Mesothelial cell of epicardium (in vitro differentiated cells): ENCODE measurements at regions not wholly inside any gene's neighbourhood (a gene's known extent, or its start where the extent isn't known, plus 50 kb on each side); places are given as distances from the start of the nearest gene placed in this dataset.
A peak's percentile ranks its signal among the peaks of the same experiment; 100 is the strongest.

Source experiments
- DNase-seq, 2 experiments: peaks; one replicate each; pipeline ENCODE4 v3.0.0; 2021; ENCODE audit warnings: low spot score in 2 of 2; ENCODE audit not compliant: unreplicated experiment in 2 of 2
- H3K27ac Mint-ChIP-seq: 2 replicates; pipeline ENCODE4 v1.8.0; 2021; ENCODE audit warnings: mixed read lengths
- H3K27me3 Mint-ChIP-seq: 2 replicates; pipeline ENCODE4 v1.8.0; 2021; ENCODE audit warnings: low read depth, mixed read lengths
- H3K36me3 Mint-ChIP-seq: 2 replicates; pipeline ENCODE4 v1.8.0; 2021; ENCODE audit warnings: mixed read lengths
- H3K4me1 Mint-ChIP-seq: 2 replicates; pipeline ENCODE4 v1.8.0; 2021; ENCODE audit warnings: mixed read lengths
- H3K4me3 Mint-ChIP-seq: 2 replicates; pipeline ENCODE4 v1.8.0; 2021; ENCODE audit warnings: mild to moderate bottlenecking, moderate library complexity, mixed read lengths
- H3K9me3 Mint-ChIP-seq: 2 replicates; pipeline ENCODE4 v1.8.0; 2021; ENCODE audit warnings: mixed read lengths
- TF ChIP-seq, protein P1 (sequence below): fragments of 200-600 bp; sonication (generic); IDR thresholded peaks from one replicate; pipeline ENCODE4 v1.5.0; 2021; ENCODE audit warnings: antibody characterized with exemption; ENCODE audit not compliant: unreplicated experiment

DNA sequence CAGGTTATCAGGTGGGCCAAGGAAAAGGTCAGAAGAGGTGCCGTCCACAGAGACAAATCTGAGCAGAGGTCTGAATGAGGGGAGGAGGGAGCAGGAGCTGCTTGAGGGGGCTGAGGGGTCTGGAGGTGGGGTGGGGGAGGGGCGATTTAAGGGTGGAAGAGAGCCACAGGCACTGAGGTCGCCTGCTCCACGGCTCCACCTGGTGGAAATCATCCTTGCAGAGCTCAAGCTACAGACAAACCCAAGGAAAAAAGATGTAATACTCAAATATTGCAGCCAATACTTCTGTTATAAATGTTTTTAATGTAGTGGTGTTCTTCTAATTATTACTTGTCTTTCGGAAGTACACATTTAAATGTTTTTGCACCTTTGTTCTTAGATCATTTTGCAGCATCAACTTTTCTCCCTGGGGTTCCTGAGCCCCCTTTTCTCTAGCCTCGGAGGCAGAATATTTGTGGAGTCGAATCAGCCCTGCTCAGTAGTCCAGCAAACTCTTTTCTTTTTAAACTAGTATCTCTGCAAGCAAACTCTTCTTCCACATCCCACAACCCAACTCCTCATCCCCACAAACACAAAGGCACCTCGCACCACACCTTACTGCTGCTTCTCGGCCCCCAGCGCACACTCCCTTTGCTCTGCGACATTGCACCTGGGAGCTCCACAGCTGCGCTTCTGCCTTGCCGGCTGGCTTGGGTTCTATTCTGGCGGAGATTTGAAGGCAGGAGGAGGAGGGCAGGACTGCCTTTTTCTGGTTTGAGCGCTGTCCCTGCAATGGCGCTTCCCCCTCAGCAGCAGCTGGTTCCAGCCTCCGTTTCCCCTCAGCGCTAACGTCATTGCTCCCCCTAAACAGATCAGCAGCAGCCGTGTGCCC, 51.0 kb upstream of the TFAP2A start:
- no peaks in the 10 kb centered on the region for H3K4me1 Mint-ChIP-seq
- H3K27ac Mint-ChIP-seq: no peak overlapping the region
- DNase-seq: peak; percentile 41 to 49
- H3K4me3 Mint-ChIP-seq: no peak overlapping the region
- TF ChIP-seq, protein P1, sequence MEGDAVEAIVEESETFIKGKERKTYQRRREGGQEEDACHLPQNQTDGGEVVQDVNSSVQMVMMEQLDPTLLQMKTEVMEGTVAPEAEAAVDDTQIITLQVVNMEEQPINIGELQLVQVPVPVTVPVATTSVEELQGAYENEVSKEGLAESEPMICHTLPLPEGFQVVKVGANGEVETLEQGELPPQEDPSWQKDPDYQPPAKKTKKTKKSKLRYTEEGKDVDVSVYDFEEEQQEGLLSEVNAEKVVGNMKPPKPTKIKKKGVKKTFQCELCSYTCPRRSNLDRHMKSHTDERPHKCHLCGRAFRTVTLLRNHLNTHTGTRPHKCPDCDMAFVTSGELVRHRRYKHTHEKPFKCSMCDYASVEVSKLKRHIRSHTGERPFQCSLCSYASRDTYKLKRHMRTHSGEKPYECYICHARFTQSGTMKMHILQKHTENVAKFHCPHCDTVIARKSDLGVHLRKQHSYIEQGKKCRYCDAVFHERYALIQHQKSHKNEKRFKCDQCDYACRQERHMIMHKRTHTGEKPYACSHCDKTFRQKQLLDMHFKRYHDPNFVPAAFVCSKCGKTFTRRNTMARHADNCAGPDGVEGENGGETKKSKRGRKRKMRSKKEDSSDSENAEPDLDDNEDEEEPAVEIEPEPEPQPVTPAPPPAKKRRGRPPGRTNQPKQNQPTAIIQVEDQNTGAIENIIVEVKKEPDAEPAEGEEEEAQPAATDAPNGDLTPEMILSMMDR: no peak
- H3K36me3 Mint-ChIP-seq: no peaks in the 10 kb centered on the region
- H3K9me3 Mint-ChIP-seq: peaks cover 3% of the 10 kb centered on the region
- H3K27me3 Mint-ChIP-seq: peaks cover 5% of the 10 kb centered on the region
